CD4-positive, alpha-beta T cell (primary cell): ENCODE measurements at regions not wholly inside any gene's neighbourhood (a gene's known extent, or its start where the extent isn't known, plus 50 kb on each side); places are given as distances from the start of the nearest gene placed in this dataset.

Experiments used
- ATAC-seq: fragments of 200-7000 bp; cut with Tn5 transposase; one replicate; pipeline ENCODE4 v1.10.0; 2022; ENCODE audit warnings: mild to moderate bottlenecking; ENCODE audit not compliant: poor library complexity
- CTCF ChIA-PET: fragments of 350-600 bp; sonication (Branson Sonifier 250); formaldehyde crosslinking; loops from one replicate; lab custom pipeline; 2021; ENCODE audit warnings: antibody characterized with exemption, inconsistent platforms; lab: Charles Lee
- POLR2A ChIA-PET: fragments of 350-600 bp; sonication (Branson Sonifier 250); formaldehyde crosslinking; loops from one replicate; lab custom pipeline; 2021; ENCODE audit warnings: antibody characterized with exemption, inconsistent platforms; lab: Charles Lee
- DNase-seq, 14 experiments: peaks; one replicate each; pipeline ENCODE4 v3.0.0-alpha.2; 2013 to 2020; ENCODE audit warnings: mixed read lengths in 2 of 14
- H3K27ac ChIP-seq, 2 donors: one replicate each; pipeline versions ENCODE4 v1.5.1 to v1.7.0; 2013; ENCODE audit warnings: low read length in 2 of 2, low read depth in 1 of 2, mild to moderate bottlenecking in 1 of 2
- H3K27me3 ChIP-seq, 2 experiments: 1 replicate in 1 of 2; 2 replicates in 1 of 2; pipeline versions ENCODE4 v1.6.1 to v1.7.0; 2013; ENCODE audit warnings: low read length in 2 of 2, control low read depth in 1 of 2, mild to moderate bottlenecking in 1 of 2, moderate library complexity in 1 of 2; ENCODE audit not compliant: insufficient read depth in 2 of 2, control insufficient read depth in 1 of 2
- H3K36me3 ChIP-seq: one replicate; pipeline ENCODE4 v1.6.1; 2013; ENCODE audit warnings: low read length, control low read depth; ENCODE audit not compliant: insufficient read depth
- H3K4me1 ChIP-seq: one replicate; pipeline ENCODE4 v1.6.1; 2013; ENCODE audit warnings: low read length, control low read depth; ENCODE audit not compliant: insufficient read depth
- H3K4me3 ChIP-seq: one replicate; pipeline ENCODE4 v1.5.1; 2013; ENCODE audit warnings: mild to moderate bottlenecking, low read length, moderate library complexity
- H3K9me3 ChIP-seq, 2 experiments: 1 replicate in 1 of 2; 2 replicates in 1 of 2; pipeline versions ENCODE4 v1.6.1 to v1.7.0; 2013; ENCODE audit warnings: low read length in 2 of 2, mild to moderate bottlenecking in 2 of 2, control low read depth in 1 of 2, moderate library complexity in 1 of 2; ENCODE audit not compliant: control insufficient read depth in 1 of 2, insufficient read depth in 1 of 2
- H3K27ac Mint-ChIP-seq: one replicate; pipeline ENCODE4 v1.8.0; 2020; ENCODE audit warnings: mixed read lengths
- H3K27me3 Mint-ChIP-seq: one replicate; pipeline ENCODE4 v1.8.0; 2021; ENCODE audit warnings: mixed read lengths
- H3K36me3 Mint-ChIP-seq: one replicate; pipeline ENCODE4 v1.8.0; 2021; ENCODE audit warnings: low read depth, mixed read lengths
- H3K4me1 Mint-ChIP-seq: one replicate; pipeline ENCODE4 v1.8.0; 2021; ENCODE audit warnings: low read depth, mixed read lengths
- H3K4me3 Mint-ChIP-seq: one replicate; pipeline ENCODE4 v1.8.0; 2020; ENCODE audit warnings: mild to moderate bottlenecking, mixed read lengths
- H3K9me3 Mint-ChIP-seq: one replicate; pipeline ENCODE4 v1.8.0; 2020; ENCODE audit warnings: mixed read lengths
- CTCF ChIP-seq: fragments of 200-600 bp; IDR thresholded peaks from one replicate; pipeline ENCODE4 v1.8.0; 2022; ENCODE audit warnings: antibody characterized with exemption, mild to moderate bottlenecking
- intact Hi-C, 2 experiments: fragments of 100-400 bp; cut with DNase I in 1 of 2; cut with micrococcal nuclease in 1 of 2; formaldehyde crosslinking; loops; one replicate each; pipeline versions ENCODE4 v1.15.1 to v1.9.0; 2023 to 2025; cut with DNase I, micrococcal nuclease

GRCh38 chr7:26562841-26563240 is 271.2 kb downstream of the SNX10 start:
- CTCF ChIA-PET = no interaction called here
- peaks cover 3% of the 10 kb centered on the region for H3K9me3 Mint-ChIP-seq
- Histone ChIP-seq H3K27me3 (peaks cover 3% of the 10 kb centered on the region in 2 experiments), H3K27ac (no peak overlapping the region), H3K36me3 (no peaks in the 10 kb centered on the region), H3K4me1 (no peaks in the 10 kb centered on the region), H3K9me3 (no peaks in the 10 kb centered on the region), H3K4me3 (no peak overlapping the region)
- ATAC-seq (no peak), DNase-seq (no peak)
- intact Hi-C loops = no loop called here
- H3K4me3 Mint-ChIP-seq = no peak overlapping the region
- TF ChIP-seq CTCF = no peak
- no peak overlapping the region for H3K27ac Mint-ChIP-seq
- H3K4me1 Mint-ChIP-seq = no peaks in the 10 kb centered on the region
- no peaks in the 10 kb centered on the region for H3K36me3 Mint-ChIP-seq
- H3K27me3 Mint-ChIP-seq = peaks cover 50% of the 10 kb centered on the region
- POLR2A ChIA-PET = no interaction called here

DNA sequence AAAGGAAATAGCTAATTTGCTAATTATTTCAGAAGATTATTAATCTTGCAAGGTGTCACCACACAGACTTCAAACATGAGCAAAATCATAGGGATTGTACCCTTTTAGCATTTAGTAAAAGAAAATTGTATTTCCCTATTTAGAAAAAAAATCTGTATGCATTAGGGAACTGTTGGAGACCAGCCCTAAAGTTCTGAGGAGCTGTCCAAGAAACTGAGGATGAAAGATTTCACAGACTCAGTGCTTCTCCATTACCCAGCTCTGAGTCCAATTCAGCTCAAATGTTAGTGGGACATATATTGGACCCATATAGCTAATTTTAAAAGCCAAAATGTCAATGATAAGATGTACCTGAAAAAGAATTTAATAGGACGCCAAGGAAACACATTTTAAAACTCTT is 271.7 kb downstream of the SNX10 start:
- no peaks in the 10 kb centered on the region for H3K9me3 ChIP-seq
- Mint-ChIP-seq H3K27ac (no peak overlapping the region), H3K4me3 (no peak overlapping the region), H3K4me1 (no peaks in the 10 kb centered on the region), H3K36me3 (no peaks in the 10 kb centered on the region), H3K27me3 (peaks cover 50% of the 10 kb centered on the region), H3K9me3 (peaks cover 3% of the 10 kb centered on the region)
- H3K4me3 ChIP-seq = no peak overlapping the region
- H3K4me1 ChIP-seq = no peaks in the 10 kb centered on the region
- H3K27me3 ChIP-seq = peaks cover 3% of the 10 kb centered on the region in 2 experiments
- intact Hi-C loops = no loop called here
- ATAC-seq (no peak), DNase-seq (no peak)
- TF ChIP-seq CTCF = no peak
- POLR2A ChIA-PET = no interaction called here
- no peak overlapping the region for H3K27ac ChIP-seq
- CTCF ChIA-PET = no interaction called here
- no peaks in the 10 kb centered on the region for H3K36me3 ChIP-seq

GRCh38 chr7:26567266-26567665 is 275.6 kb downstream of the SNX10 start:
- peaks cover 3% of the 10 kb centered on the region for H3K9me3 Mint-ChIP-seq
- H3K27ac ChIP-seq = no peak overlapping the region
- no peak for ATAC-seq
- H3K27ac Mint-ChIP-seq = no peak overlapping the region
- TF ChIP-seq CTCF = no peak
- H3K27me3 Mint-ChIP-seq = peaks cover 30% of the 10 kb centered on the region
- no peaks in the 10 kb centered on the region for H3K9me3 ChIP-seq
- H3K4me1 Mint-ChIP-seq = no peaks in the 10 kb centered on the region
- intact Hi-C loops = no loop called here
- no peak for DNase-seq
- no peaks in the 10 kb centered on the region for H3K36me3 Mint-ChIP-seq
- H3K4me3 ChIP-seq = no peak overlapping the region
- no peaks in the 10 kb centered on the region for H3K36me3 ChIP-seq
- ChIA-PET CTCF (no interaction called here), POLR2A (no interaction called here)
- no peaks in the 10 kb centered on the region for H3K4me1 ChIP-seq
- no peak overlapping the region for H3K4me3 Mint-ChIP-seq
- peaks cover 3% of the 10 kb centered on the region in 2 experiments for H3K27me3 ChIP-seq
